Stimulated activated CD4-positive, alpha-beta T cell treated with anti-CD3 and anti-CD28 coated beads, Interleukin-1b, Interleukin-23, amount 100 ng/mL, for 24 hours (primary cell): ENCODE measurements at regions not wholly inside any gene's neighbourhood (a gene's known extent, or its start where the extent isn't known, plus 50 kb on each side); places are given as distances from the start of the nearest gene placed in this dataset.

Experiments
- DNase-seq, 4 experiments: peaks; one replicate each; pipeline ENCODE4 v3.0.0-alpha.2; 2020; ENCODE audit warnings: low read depth in 4 of 4, low spot score in 1 of 4

DNA sequence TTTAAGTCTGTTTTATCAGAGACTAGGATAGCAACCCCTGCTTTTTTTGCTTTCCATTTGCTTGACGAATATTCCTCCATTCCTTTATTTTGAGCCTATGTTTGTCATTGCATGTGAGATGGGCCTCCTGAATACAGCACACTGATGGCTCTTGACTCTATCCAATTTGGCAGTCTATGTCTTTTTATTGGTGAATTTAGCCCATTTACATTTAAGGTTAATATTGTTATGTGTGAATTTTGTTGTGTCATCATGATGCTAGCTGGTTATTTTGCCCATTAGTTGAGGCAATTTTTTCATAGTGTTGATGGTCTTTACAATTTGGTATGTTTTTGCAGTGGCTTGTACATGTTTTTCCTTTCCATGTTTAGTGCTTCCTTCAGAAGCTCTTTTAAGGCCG is 50.7 kb upstream of the PDE4B start:
- DNase-seq: no peak
